Keratinocyte (primary cell): ENCODE measurements at regions not wholly inside any gene's neighbourhood (a gene's known extent, or its start where the extent isn't known, plus 50 kb on each side); places are given as distances from the start of the nearest gene placed in this dataset.
"Not testable (repeated sequence)": the region's sequence is repeated elsewhere in the genome, so short reads cannot be mapped to it uniquely, and the experiment has no call there.

Source experiments
- DNase-seq: peaks from one replicate; pipeline ENCODE4 v3.0.0-alpha.2; 2011; ENCODE audit warnings: low read depth, missing footprints, low spot score
- FAIRE-seq: peaks from 2 replicates; lab custom pipeline; 2011; peaks lifted over from hg19 to GRCh38; lab: Jason Lieb, UNC
- H2AFZ ChIP-seq: 2 replicates; pipeline ENCODE4 v1.6.0; 2012; ENCODE audit warnings: low read length, control low read depth, inconsistent platforms; ENCODE audit not compliant: control insufficient read depth
- H3K27ac ChIP-seq: 2 replicates; pipeline ENCODE4 v1.5.1; 2011; ENCODE audit warnings: low read length; ENCODE audit not compliant: control insufficient read depth, insufficient read depth
- H3K27me3 ChIP-seq: 3 replicates; pipeline ENCODE4 v1.6.0; 2011; ENCODE audit warnings: low read length; ENCODE audit not compliant: control insufficient read depth, insufficient read depth; ENCODE audit errors: extremely low read depth
- H3K36me3 ChIP-seq, 2 experiments: 2 replicates in 1 of 2; 3 replicates in 1 of 2; pipeline ENCODE4 v1.5.1; 2011; ENCODE audit warnings: low read length in 2 of 2, mild to moderate bottlenecking in 1 of 2; ENCODE audit not compliant: control insufficient read depth in 2 of 2, insufficient read depth in 2 of 2; ENCODE audit errors: extremely low read depth in 1 of 2
- H3K4me1 ChIP-seq: 3 replicates; pipeline ENCODE4 v1.5.1; 2011; ENCODE audit warnings: low read length; ENCODE audit not compliant: control insufficient read depth, insufficient read depth; ENCODE audit errors: extremely low read depth
- H3K4me2 ChIP-seq: 3 replicates; pipeline ENCODE4 v1.6.0; 2011; ENCODE audit warnings: low read depth, low read length; ENCODE audit not compliant: control insufficient read depth, insufficient read depth; ENCODE audit errors: extremely low read depth
- H3K4me3 ChIP-seq, 3 experiments: fragments of 200-600 bp in 1 of 3; sonication (generic) in 1 of 3; 2 replicates in 2 of 3; 3 replicates in 1 of 3; pipeline ENCODE4 v1.5.1; 2011 to 2016; ENCODE audit warnings: low read length in 3 of 3, mild to moderate bottlenecking in 3 of 3, control low read depth in 2 of 3, inconsistent platforms in 1 of 3, low read depth in 1 of 3, mixed read lengths in 1 of 3, mixed run types in 1 of 3, moderate library complexity in 1 of 3; ENCODE audit not compliant: control insufficient read depth in 2 of 3, insufficient read depth in 2 of 3; ENCODE audit errors: extremely low read depth in 1 of 3
- H3K79me2 ChIP-seq: 2 replicates; pipeline ENCODE4 v1.6.0; 2012; ENCODE audit warnings: low read length; ENCODE audit not compliant: control insufficient read depth, insufficient read depth
- H3K9ac ChIP-seq: 3 replicates; pipeline ENCODE4 v1.6.0; 2011; ENCODE audit warnings: low read length; ENCODE audit not compliant: control insufficient read depth, insufficient read depth; ENCODE audit errors: extremely low read depth
- H3K9me1 ChIP-seq: 3 replicates; pipeline ENCODE4 v1.6.0; 2011; ENCODE audit warnings: low read length; ENCODE audit not compliant: control insufficient read depth, insufficient read depth; ENCODE audit errors: extremely low read depth
- H3K9me3 ChIP-seq: 2 replicates; pipeline ENCODE4 v1.5.1; 2012; ENCODE audit warnings: low read depth, low read length; ENCODE audit not compliant: control insufficient read depth
- H4K20me1 ChIP-seq: 3 replicates; pipeline ENCODE4 v1.6.0; 2011; ENCODE audit warnings: low read length; ENCODE audit not compliant: control insufficient read depth, insufficient read depth; ENCODE audit errors: extremely low read depth
- EZH2 ChIP-seq: IDR thresholded peaks from one replicate; pipeline ENCODE4 v1.6.1; 2012; ENCODE audit warnings: inconsistent platforms, mild to moderate bottlenecking, low read length, moderate library complexity
- dilution Hi-C: fragments of 300-500 bp; cut with MboI; formaldehyde crosslinking; loops from one replicate; pipeline ENCODE4 v1.7.0; 2020; ENCODE audit warnings: low sequenced_read_pairs; ENCODE audit not compliant: extremely low pct_ligation_motif_present
- TF ChIP-seq, protein P1 (sequence below), 3 experiments: IDR thresholded peaks in 1 of 3; conservative IDR thresholded peaks in 1 of 3; optimal IDR thresholded peaks in 1 of 3; 2 replicates in 2 of 3; 3 replicates in 1 of 3; pipeline versions ENCODE3 to v1.5.1; 2011; ENCODE audit warnings: low read length in 3 of 3, mild to moderate bottlenecking in 3 of 3, moderate library complexity in 2 of 3, control low read depth in 1 of 3, inconsistent platforms in 1 of 3; ENCODE audit not compliant: insufficient read depth in 2 of 3; ENCODE audit errors: extremely low read depth in 1 of 3

DNA sequence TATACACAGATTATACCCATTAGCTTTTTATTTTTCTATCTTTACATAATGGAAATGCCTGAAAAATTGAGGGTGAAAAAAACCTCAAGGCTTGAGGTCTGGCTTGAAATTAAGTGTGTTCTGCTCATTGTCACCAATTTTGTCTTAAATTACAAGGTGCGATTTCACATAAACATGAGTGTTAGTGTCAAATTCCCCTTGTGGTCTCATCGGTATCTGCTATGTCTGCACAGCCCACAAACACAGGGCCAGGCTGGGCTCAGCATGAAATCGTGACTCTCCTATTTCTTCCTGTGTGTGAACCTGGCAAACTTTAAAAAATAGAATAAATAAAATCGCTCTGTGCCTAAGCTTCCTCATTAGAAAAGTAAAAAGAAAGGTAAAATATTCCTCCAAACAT is 109.1 kb downstream of the CRLF2 start:
- no peaks in the 10 kb centered on the region for H3K27me3 ChIP-seq
- DNase-seq (no peak), FAIRE-seq (no peak)
- no peaks in the 10 kb centered on the region for H4K20me1 ChIP-seq
- no peak overlapping the region for H3K4me2 ChIP-seq
- no peak overlapping the region for H3K9ac ChIP-seq
- peaks cover 3% of the 10 kb centered on the region for H3K9me3 ChIP-seq
- TF ChIP-seq EZH2: no peak
- TF ChIP-seq, protein P1, sequence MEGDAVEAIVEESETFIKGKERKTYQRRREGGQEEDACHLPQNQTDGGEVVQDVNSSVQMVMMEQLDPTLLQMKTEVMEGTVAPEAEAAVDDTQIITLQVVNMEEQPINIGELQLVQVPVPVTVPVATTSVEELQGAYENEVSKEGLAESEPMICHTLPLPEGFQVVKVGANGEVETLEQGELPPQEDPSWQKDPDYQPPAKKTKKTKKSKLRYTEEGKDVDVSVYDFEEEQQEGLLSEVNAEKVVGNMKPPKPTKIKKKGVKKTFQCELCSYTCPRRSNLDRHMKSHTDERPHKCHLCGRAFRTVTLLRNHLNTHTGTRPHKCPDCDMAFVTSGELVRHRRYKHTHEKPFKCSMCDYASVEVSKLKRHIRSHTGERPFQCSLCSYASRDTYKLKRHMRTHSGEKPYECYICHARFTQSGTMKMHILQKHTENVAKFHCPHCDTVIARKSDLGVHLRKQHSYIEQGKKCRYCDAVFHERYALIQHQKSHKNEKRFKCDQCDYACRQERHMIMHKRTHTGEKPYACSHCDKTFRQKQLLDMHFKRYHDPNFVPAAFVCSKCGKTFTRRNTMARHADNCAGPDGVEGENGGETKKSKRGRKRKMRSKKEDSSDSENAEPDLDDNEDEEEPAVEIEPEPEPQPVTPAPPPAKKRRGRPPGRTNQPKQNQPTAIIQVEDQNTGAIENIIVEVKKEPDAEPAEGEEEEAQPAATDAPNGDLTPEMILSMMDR (optimal IDR thresholded peaks at IDR 0.05 in 1 of 3, IDR thresholded peaks at IDR 0.05 in 1 of 3, conservative IDR thresholded peaks at IDR 0.05 in 1 of 3; ENCODE audit: extremely low read depth in 1 of 3, insufficient read depth in 2 of 3, low read length in 3 of 3): no peak
- H3K79me2 ChIP-seq: no peaks in the 10 kb centered on the region
- no peak overlapping the region for H2AFZ ChIP-seq
- H3K4me1 ChIP-seq: no peaks in the 10 kb centered on the region
- H3K36me3 ChIP-seq: no peaks in the 10 kb centered on the region
- H3K9me1 ChIP-seq: no peaks in the 10 kb centered on the region
- no peak overlapping the region for H3K27ac ChIP-seq
- dilution Hi-C loops: no loop called here
- no peak overlapping the region for H3K4me3 ChIP-seq

DNA sequence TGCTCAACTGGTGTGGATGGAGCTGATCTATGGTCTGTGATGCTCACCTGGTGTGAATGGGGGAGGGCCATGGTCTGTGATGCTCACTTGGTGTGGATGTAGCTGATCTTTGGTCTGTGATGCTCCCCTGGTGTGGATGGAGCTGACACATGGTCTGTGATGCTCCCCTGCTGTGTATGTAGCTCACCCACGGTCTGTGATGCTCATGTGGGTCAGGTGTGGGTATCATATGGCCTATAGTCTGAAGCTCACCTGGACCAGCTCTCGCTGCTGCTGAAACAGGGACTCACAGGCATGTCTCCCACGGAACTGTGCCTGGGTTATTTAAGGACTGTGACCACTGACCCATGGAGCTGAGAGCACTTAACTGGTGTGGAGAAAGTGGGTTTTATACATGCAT is 109.7 kb downstream of the CRLF2 start:
- Histone ChIP-seq H3K27me3 (no peaks in the 10 kb centered on the region), H4K20me1 (no peaks in the 10 kb centered on the region), H3K36me3 (no peaks in the 10 kb centered on the region), H2AFZ (no peak overlapping the region), H3K4me1 (no peaks in the 10 kb centered on the region), H3K27ac (no peak overlapping the region), H3K9me1 (no peaks in the 10 kb centered on the region), H3K4me2 (no peak overlapping the region), H3K9ac (no peak overlapping the region), H3K79me2 (no peaks in the 10 kb centered on the region), H3K4me3 (no peak overlapping the region), H3K9me3 (peaks cover 3% of the 10 kb centered on the region)
- no peak for FAIRE-seq
- dilution Hi-C loops: no loop called here
- no peak for DNase-seq
- TF ChIP-seq EZH2: no peak
- TF ChIP-seq, protein P1 (optimal IDR thresholded peaks at IDR 0.05 in 1 of 3, IDR thresholded peaks at IDR 0.05 in 1 of 3, conservative IDR thresholded peaks at IDR 0.05 in 1 of 3; ENCODE audit: extremely low read depth in 1 of 3, insufficient read depth in 2 of 3, low read length in 3 of 3): no peak

DNA sequence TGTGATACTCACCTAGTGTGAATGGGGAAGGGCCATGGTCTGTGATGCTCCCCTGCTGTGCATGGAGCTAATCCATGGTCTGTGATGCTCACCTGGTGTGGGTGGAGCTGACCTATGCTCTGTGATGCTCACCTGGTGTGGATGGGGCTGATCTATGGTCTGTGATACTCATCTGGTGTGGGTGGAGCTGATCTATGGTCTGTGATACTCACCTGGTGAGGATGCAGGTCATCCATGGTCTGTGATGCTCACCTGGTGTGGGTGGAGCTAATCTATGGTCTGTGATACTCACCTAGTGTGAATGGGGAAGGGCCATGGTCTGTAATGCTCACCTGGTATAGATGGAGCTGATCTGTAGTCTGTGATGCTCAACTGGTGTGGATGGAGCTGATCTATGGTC is 110.2 kb downstream of the CRLF2 start:
- H2AFZ ChIP-seq, H3K4me3 ChIP-seq, FAIRE-seq, H3K9ac ChIP-seq, H3K79me2 ChIP-seq, H3K27ac ChIP-seq, DNase-seq, H4K20me1 ChIP-seq, H3K36me3 ChIP-seq, dilution Hi-C loops, H3K4me1 ChIP-seq, H3K27me3 ChIP-seq, H3K9me3 ChIP-seq, H3K4me2 ChIP-seq, H3K9me1 ChIP-seq: not testable (repeated sequence)
